ENCODE measurements at regions not wholly inside any gene's neighbourhood (a gene's known extent, or its start where the extent isn't known, plus 50 kb on each side); places are given as distances from the start of the nearest gene placed in this dataset.
A peak's percentile ranks its signal among the peaks of the same experiment; 100 is the strongest.

- peaks cover 0 to 48% of the 10 kb centered on the region in 2 donors for H3K4me1 ChIP-seq
- H3K27ac ChIP-seq = no peak overlapping the region
- no peaks in the 10 kb centered on the region for H3K9me3 ChIP-seq
- H3K36me3 ChIP-seq = no peaks in the 10 kb centered on the region
- TF ChIP-seq CTCF (IDR thresholded peaks at IDR 0.05) = no peak
- no peak overlapping the region for H3K4me3 ChIP-seq
- DNase-seq (ENCODE audit: low spot score) = no peak
- no peaks in the 10 kb centered on the region for H3K27me3 ChIP-seq
Measured at GRCh38 chr11:45092901-45093760, 53.3 kb upstream of the PRDM11 start.

DNA sequence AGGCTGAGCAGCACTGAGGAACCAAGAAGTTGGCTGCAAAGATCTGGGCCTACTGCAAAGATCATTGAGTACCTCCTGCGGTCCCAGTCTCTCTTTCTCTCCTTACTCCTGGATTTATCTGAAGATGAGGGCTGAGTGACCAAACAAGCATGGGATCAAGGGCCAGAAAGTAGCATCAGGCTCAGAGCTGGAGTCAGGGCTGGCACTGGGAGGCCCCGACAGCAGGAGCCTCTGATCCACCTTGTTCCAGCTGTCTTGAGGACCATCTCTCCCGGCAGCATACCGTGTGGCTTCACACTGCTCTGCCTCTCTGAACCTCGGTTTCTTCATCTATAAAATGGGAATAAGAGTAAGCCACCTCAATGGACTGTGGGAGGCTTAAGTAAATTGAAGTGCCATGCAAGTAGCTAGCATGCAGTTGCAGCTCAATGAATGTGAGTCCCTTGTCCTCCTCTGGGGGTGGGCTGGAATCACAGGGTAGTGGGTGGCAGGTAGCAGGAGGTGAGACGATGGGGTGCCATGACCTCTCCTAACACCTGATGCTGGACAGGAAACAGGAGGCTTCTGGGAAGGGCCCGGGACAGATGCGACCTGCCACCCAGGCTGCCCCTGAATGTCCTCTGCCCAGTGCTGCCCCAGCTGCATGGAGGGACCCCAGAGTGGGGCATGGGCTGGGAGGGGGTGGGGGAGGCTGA is 52.5 kb upstream of the PRDM11 start:
- Histone ChIP-seq H3K4me1 (peaks cover 0 to 41% of the 10 kb centered on the region in 2 donors), H3K27me3 (no peaks in the 10 kb centered on the region), H3K27ac (no peak overlapping the region), H3K9me3 (no peaks in the 10 kb centered on the region), H3K4me3 (no peak overlapping the region), H3K36me3 (no peaks in the 10 kb centered on the region)
- TF ChIP-seq CTCF (IDR thresholded peaks at IDR 0.05) = no peak
- DNase-seq (ENCODE audit: low spot score) = peak; percentile 34

GRCh38 chr11:45094958-45095690 is 51.3 kb upstream of the PRDM11 start:
- no peaks in the 10 kb centered on the region for H3K9me3 ChIP-seq
- no peaks in the 10 kb centered on the region for H3K36me3 ChIP-seq
- H3K27ac ChIP-seq = no peak overlapping the region
- peaks cover 0 to 29% of the 10 kb centered on the region in 2 donors for H3K4me1 ChIP-seq
- TF ChIP-seq CTCF (IDR thresholded peaks at IDR 0.05) = no peak
- H3K27me3 ChIP-seq = no peaks in the 10 kb centered on the region
- peak; percentile 47 for DNase-seq (ENCODE audit: low spot score)
- no peak overlapping the region for H3K4me3 ChIP-seq

- H3K27me3 ChIP-seq = no peaks in the 10 kb centered on the region
- H3K4me1 ChIP-seq = peaks cover 0 to 29% of the 10 kb centered on the region in 2 donors
- DNase-seq (ENCODE audit: low spot score) = peak; percentile 2
- no peaks in the 10 kb centered on the region for H3K9me3 ChIP-seq
- H3K36me3 ChIP-seq = no peaks in the 10 kb centered on the region
- H3K27ac ChIP-seq = no peak overlapping the region
- no peak for TF ChIP-seq CTCF (IDR thresholded peaks at IDR 0.05)
- no peak overlapping the region for H3K4me3 ChIP-seq
Measured at GRCh38 chr11:45095691-45096010, 50.8 kb upstream of the PRDM11 start.

DNA sequence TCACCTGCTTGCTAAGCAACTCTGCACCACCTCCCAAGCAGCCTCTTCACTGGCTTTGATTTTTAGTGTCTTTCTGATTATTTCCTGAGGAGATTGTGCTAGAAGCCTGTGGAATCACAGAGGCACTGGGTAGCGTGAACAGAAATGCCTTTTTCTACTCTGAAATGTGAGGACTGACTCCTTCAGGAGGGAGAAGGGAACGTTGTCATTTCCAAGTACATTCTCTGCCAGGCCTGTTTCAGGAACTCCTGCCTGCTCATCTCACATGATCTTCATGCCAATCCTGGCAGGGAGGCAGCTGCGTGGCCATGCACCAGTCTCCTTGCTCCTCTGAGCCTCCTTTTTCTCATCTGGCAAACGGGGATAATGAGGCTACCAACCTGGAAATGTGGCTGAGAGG is 49.8 kb upstream of the PRDM11 start:
- peak; percentile 21 for DNase-seq (ENCODE audit: low spot score)
- no peak overlapping the region for H3K27ac ChIP-seq
- H3K9me3 ChIP-seq = no peaks in the 10 kb centered on the region
- no peak for TF ChIP-seq CTCF (IDR thresholded peaks at IDR 0.05)
- H3K4me1 ChIP-seq = peaks cover 0 to 19% of the 10 kb centered on the region in 2 donors
- no peaks in the 10 kb centered on the region for H3K36me3 ChIP-seq
- no peaks in the 10 kb centered on the region for H3K27me3 ChIP-seq
- no peak overlapping the region for H3K4me3 ChIP-seq
